Left kidney (tissue), 1 donor: ENCODE measurements at regions not wholly inside any gene's neighbourhood (a gene's known extent, or its start where the extent isn't known, plus 50 kb on each side); places are given as distances from the start of the nearest gene placed in this dataset.

Source experiments
- DNase-seq: peaks from one replicate; pipeline ENCODE4 v3.0.0-alpha.2; 2013

DNA sequence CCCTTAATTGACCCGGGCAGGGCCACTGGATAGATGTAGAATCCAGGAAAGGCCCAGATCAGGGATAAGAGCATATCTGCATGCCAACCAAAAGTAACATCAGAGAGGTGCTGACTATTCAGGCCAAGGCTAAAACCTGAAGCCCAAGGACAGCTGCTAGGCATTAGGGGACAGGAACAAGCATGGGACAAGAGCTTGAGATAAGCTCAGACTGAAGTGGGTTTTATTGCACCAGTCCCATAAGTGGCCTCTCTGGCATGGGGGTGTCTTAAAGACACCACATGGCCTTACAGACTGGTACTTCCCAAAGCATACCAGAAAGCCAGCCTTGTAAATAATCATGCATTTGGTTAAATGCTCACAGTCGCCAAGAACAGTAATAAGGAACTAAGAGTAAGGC is 376.1 kb downstream of the FBXW7 start:
- DNase-seq = no peak

DNA sequence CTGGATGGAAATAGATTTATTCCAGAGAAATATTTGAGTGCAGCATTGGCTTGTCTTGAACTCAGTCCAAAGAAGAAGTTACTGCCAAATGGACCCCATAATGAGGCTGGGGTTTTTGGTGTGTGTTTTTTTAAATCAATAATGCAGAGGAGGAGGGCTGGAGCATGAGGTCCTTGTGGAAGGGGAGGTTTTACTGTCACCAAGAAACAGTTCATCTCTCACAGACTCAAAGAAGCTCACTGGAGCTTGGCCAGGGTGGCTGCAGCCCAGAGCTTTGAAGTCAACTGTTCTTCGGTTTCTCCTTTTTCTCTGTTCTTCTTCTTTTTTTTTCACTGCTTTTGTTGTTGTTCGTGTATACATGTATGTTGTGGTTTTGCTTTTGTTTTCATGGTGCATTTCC is 377.7 kb downstream of the FBXW7 start:
- no peak for DNase-seq

DNA sequence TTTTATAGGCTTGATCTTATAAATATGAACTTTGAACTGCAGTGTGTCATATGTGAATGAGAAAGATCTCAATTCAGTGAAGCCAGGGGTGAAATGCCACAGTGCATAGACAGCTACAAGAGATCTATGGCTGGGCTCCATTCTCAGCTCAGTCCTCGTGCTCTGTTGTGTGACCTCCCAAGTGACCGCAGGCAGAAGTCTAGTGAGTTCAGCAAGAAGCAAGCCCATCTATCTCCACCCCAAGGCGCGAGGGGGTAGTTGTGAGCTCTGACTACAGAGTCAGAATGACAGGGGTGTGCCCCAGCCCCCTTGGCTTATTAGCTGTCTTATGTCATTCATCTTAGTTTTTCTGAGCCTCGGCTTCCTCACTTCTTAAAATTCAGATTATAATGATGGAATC is 378.3 kb downstream of the FBXW7 start:
- no peak for DNase-seq

DNA sequence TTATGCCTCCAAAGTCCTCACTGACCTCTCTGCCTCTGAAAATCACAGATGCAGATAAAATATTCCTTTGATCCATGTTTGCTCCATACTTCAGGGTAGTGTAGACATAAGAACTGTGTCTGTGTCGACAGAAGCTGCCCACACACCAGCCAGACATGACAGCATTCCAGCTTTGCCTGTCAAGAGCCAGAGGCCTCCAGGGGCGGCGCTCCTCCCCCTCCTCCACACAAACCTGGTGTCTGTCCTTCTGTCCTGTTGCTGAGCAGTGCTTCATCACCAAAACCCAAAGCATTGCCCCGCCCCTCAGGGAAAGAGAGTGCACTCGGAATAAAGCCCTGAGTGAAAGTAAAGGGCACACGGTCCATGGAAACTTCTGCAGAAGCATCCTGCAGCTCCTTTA is 379.4 kb downstream of the FBXW7 start:
- no peak for DNase-seq

DNA sequence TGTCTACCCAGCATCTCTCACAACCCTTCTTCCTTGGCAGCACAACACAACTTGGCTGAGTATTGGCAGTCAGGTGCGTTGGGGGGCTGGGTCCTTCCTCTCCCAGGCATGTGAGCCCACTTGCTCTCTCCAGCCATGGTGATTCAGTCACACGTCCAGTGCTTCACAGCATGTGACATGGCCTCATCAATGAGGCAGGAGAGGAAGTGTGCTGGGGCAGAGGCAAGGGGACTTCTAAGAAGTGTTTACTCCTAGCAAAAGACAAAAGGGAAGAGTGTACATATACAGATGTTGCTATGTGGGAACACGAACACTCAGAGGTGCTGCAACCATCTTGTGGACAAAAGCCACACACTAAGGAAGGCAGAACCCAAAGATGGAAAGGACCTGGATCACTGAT is 380.8 kb downstream of the FBXW7 start:
- no peak for DNase-seq

DNA sequence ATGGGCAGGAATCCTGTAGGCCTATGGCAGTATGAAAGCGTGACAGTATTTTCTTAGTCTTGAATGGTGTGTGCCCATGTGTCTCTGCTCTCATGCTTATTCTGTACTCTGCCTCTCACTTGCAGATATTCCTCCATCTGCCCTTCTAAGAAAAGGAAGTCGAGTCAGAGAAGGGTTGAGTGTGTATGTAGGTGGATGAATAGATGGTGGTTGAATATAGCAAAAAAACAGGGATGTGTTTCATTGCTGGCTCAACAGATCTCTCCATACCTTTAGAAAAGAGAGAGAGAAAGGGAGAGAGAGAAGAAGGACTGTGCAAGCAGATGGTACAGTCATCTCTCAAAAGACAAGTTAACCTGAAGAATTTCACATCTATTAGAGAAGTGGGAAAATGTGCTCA is 381.5 kb downstream of the FBXW7 start:
- no peak for DNase-seq

DNA sequence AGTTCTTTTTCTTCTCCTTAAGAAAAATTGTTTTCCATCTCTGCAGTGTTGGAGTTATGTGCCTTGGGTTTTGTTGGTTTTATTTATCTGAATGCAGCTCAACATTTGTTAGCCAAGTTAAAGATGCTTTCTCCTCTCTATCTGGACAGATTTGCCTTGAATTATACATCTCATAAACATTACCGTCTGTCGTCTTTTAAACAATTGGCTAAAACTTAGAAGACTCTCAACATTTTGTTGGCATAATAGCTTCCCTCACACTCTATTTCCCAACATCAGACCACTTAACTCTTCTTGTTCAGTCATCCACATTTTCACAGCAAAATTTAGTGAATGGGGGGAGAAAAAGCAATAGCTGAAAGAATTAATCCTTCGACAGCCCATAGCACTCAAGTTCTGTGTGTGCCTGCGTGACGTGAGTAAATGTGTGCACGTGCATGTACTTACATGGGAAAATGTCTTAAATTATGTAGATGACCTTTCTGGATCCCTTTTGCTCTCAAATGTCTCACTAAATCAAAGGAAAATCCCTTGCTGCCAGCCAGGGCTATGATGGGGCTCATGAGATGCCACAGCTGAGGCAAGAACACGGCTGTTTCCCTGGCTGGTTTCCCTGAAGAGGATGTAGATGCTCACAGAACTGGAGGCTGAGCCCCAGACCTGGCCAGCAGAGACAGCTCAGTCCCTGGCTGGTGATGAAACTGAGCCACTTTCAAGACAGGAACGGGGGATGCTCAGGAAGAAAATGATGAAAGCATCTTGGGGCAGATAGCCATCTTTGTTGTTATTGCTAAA is 382.2 kb downstream of the FBXW7 start:
- no peak for DNase-seq

DNA sequence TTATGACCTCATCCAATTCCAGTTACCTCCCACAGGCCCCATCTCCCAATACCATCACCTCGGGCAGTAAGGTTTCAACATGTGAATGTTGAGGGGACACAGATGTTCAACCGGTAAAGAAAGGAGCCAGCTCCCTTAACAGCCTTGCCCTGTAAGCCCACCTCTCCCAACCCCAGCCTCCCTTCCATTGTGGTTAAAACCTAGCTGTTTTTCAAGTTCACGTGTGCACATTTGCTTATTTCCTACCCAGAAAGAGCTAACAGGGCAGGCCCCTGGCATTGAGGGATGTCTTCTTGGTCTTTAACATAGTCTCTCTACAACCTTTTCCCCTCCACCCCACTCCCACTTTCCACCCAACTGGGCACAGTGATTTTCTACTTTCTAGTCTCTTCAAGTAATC is 385.7 kb downstream of the FBXW7 start:
- DNase-seq = no peak

DNA sequence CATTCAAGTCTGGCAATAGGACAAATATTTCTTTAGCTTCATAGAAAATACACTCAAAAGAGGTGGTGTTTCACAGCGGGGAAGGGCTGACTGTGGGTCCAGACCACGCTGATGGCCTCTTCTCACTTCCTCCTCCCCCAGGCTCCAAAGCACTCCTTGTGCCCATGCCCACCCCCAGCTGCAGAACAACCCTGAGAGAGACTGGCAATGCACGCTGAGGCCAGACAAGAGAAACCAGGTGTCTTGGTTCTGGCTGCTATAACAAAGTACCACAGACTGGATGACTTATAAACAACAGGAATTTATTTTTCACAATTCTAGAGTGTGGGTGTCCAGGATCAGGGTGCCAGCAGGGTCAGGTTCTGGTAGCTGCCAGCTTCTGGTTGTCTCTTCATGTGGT is 386.1 kb downstream of the FBXW7 start:
- no peak for DNase-seq

DNA sequence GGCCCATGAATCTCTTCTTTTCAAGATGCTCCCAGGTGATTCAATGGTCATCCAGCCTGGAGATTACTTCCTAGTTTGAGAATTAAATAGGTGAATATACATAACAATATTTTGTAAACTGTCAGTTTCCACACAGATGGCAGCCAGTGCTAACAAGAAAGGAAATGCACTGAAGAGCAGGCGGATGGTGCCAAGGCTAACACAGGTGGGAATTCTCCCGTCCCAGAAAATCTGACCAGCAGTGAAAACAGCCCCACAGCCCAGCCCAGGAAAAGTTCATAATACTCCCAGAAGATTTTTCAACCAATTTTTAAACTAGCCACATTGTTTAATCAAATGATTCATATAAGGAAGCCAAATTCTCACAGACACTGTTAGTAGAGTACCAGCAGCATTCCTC is 387.2 kb upstream of the GATB start:
- no peak for DNase-seq

DNA sequence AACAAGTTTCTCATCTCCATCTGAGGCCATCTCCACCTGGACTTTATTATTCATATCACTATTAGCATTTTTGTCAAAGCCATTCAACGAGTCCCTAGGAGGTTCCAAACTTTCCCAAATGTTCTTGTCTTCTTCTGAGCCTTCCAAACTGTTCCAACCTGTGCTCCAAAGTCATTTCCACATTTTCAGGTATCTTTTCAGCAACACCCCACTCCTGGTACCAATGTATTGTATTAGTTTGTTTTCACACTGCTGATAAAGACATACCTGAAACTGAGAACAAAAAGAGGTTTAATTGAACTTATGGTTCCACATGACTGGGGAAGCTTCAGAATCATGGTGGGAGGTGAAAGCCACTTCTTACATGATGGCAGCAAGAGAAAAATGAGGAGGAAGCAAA is 385.4 kb upstream of the GATB start:
- no peak for DNase-seq

DNA sequence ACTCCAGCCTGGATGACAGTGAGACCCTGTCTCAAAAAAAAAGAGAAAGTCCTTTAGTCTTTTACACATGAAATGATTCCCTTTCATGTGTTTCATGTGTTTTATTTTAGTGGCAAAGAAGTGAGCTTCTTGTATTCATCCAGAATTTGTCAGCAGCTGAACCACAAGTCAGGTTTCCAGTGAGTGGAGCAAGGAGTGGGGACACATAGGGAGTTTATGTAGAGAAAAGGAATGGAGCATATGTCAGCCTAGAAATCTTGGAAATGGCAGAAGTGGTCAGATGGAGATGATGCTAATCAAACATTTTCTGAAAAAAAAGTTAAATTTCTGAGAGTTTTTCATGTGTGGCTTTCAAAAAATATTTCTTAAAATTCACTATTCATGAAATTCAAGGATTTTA is 383.0 kb upstream of the GATB start:
- DNase-seq = no peak

DNA sequence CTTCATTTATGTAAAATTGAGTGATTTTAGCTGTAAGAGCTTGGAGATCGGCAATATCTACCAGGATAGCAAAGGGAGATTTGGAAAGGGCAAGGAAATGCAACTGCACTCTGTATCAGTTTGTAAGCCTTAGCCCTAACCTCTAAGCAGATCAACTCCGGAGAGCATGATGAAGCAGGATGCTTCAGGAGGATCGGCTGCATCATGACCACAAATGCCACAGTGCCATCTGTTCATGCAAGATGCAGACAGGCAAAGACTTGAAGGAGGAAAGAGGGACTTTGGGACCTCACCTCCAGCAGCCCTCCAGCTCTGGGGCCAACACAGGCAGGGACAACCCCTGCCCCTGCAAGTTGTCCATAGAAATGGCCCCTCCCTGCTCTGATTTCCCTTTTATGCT is 377.6 kb upstream of the GATB start:
- no peak for DNase-seq

DNA sequence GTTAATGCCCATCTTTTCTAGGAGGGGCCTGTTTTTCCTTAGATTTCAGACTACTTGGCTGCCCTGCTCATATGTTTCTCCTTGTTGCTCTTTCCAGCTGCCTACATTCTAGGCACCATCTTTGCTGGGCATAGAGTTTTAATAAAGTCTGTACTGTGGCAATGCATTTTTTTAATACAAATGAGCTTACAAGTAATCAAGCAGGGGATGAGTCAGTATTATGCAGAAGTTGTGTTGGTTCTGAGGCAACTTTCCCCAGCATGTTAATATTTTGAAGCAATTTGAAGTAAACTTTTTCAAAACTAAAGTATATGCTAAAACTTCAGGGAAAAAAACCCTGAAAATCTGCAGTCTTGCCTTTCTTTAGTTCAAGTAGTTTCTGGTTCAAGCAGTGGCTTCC is 372.0 kb upstream of the GATB start:
- no peak for DNase-seq

DNA sequence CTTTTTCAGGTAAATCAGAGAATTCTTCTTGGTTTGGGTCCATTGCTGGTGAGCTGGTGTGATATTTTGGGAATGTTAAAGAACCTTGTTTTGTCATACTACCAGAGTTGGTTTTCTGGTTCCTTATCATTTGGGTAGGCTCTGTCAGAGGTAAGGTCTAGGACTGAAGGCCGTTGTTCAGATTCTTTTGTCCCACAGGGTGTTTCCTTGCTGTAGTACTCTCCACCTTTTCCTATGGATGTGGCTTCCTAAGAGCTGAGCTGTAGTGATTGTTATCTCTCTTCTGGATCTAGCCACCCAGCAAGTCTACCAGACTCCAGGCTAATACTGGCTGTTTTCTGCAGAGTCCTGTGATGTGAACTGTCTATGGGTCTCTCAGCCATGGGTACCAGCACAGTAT is 367.5 kb upstream of the GATB start:
- no peak for DNase-seq

DNA sequence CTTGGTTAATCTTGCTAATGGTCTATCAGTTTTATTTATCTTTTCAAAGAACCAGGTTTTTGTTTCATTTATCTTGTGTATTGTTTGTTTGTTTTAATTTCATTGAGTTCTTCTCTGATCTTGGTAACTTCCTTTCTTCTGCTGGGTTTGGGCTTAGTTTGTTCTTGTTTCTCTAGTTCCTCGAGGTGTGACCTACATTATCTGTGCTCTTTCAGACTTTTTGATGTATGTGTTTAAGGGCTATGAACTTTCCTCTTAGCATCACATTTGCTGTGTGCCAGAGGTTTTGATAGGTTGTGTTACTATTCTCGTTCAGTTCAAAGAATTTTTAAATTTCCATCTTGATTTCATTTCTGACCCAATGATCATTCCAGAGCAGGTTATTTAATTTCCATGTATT is 365.4 kb upstream of the GATB start:
- no peak for DNase-seq

DNA sequence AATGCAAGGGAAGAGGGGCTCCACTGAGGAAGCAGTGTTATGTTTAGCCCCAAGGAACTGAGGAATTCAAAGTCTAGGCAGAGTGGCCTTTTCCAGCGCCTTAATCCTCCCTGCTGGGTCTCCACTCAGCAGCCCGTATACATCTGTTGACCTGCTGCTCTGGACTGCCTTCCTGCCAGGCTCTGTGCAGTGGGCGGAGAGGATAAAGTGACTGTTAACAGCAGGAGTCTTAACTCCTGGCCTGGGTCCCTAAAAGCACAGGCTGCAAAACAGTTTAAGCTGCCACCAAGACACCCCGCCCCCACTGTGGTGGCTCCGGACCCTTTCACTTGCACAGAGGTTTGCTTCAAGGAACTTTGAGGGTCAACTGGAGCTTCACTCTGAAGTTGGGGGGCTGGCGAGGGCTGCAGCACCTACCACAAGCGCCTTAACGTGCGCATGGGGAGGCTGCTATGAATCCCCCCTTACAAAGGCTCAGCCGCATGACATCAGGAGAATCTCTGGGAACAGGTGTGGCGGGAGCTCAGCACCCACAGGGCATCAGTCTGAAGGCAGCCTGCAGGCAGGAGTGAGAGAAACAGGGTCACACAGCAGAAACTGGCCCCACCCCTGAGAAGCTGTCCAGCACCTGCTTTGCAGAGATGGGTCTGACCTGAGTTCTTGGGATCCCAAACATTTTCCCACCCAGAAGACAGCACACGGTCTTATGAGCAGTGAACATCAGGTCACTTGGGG is 358.2 kb upstream of the GATB start:
- DNase-seq = no peak

DNA sequence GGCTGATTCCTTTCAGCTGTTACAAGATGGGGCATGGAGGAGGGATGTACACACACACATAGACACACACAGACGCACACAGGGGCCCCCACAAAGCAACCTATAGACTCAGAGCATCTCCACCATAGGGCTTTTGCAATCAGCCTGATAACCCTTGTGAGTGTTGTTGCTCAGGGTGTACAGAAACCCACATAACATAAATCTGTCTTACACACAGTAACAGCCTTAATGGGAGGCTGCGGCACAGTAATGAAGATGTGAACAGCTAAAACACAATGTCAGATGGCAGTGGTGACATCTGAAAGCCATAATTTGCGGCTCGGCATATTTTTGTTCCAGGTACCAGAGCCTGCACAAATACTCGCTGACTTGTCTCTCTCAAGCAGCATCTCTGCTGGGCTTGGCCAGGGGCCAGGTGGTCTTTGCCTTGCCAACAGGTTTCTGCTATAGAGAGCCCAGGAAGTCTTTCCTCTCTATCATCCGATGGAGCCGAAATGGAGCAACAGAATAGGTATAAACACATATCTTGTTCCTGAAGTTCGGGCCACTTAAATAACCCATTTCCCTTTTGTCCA is 357.2 kb upstream of the GATB start:
- DNase-seq = no peak

DNA sequence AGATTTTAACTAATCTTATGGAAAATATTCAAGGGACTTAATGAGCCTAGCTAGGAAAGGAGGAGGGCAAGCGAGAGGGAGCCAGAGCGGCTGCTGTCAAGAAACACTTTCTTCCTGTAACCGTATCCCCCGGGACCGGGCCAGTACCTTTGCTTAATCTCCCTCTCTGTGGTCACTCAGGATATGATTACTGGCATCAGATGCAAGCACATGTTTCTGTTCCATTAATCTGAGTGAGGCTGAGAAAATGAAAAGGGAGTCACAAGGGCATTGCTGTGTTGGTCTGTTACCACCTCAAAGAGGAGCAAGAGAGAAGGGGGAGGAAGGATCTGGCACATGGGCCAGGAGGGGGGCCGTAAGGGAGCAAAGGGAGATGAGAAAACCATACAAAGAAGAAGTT is 356.7 kb upstream of the GATB start:
- DNase-seq = no peak

DNA sequence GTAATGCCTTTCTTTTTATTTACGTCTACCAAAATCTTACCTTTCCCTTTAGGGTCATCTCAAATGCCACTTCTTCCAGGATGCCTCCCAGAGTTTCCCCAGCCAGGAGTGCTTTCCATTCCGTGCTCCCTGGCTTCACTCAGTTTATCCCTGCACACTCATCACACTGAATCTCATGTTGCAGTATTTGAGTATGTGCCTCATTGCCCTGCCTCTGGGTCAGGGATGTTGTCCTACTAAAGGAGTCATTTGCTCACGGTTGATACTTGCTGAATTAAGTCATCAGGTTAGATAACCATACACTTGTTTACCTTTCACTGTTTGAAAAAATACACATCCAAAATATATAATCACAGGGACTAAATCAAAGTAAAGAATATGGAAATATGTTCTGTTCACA is 356.2 kb upstream of the GATB start:
- DNase-seq = no peak

DNA sequence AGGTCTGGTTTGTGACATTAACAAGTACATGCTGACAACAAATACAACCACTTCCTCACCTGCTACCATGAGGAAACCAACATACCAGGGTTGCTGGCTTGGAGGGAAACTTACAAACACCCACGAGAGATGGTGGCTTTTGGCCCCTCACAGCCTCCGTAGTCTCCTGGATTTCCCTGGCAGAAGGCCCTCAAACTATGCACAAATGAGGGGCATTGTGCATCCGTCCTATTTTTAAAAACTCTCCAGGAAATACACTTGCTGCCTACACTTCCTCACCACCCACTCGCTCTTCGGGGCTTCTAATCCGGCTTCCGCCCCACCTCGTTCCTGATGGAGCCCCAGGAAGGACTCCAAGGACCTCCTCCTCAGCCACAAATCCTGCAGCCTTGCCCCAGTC is 355.0 kb upstream of the GATB start:
- no peak for DNase-seq

DNA sequence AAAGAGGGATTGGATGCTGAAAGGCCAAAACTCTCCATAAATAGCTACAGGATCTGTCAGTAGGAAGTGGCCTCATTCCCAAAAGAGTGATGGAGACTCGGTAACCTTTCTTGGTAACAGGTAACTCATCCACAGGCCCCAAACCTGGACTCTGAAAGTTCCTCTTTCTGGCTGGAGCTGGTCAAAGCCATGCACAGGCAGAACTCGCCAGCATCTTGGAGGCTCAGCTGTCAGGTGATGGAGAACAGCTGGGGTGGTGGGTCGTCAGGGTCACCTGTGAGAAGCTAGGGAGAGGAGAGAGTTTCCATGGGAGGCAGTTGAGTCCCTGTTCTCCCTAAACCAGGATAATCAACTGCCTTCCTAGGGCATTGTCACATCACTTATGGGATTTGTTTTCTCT is 354.3 kb upstream of the GATB start:
- no peak for DNase-seq

DNA sequence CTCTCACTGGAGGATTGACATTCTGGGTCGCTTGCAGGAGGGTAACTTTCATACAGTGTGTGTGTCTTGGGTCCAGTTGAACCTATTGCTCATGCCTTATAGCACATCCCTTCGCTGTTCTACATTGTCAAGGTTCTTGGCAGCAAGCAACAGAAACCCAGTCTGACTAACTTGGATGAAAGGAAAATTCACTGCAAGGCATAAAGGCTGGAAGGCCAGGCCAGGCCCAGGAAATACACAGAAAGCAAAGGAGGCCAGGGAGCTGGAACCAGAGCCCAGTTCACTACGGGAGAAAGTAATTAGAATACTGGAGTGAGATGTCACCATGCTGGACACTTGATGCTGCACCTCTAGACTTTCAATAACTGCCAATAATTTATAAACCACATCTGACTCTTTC is 353.8 kb upstream of the GATB start:
- no peak for DNase-seq

DNA sequence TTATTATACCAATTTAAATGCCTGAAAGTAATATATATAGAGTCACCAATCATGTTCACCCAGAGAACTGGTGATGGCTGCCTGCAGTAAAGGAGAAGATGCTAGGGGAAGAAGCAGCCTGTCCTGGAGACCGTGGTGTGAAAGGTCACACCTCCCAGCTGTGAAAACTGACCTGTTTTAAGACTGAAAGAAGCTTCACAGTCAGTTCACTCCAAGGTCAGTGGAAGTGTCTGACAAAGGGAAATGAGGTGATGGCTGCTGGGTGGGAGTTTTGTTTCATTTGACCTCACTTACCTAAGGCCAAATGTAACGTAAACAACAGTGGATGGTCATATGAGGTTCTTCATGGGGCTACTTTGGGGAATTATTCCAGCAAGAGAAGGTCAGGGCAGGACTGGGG is 352.1 kb upstream of the GATB start:
- DNase-seq = no peak
